ENCODE measurements at regions not wholly inside any gene's neighbourhood (a gene's known extent, or its start where the extent isn't known, plus 50 kb on each side); places are given as distances from the start of the nearest gene placed in this dataset.
"Not testable (repeated sequence)": the region's sequence is repeated elsewhere in the genome, so short reads cannot be mapped to it uniquely, and the experiment has no call there.

GRCh38 chr6:131470534-131470933, 102.5 kb upstream of the ARG1 start:
- Histone ChIP-seq H3K9me3 (peaks cover 0 to 7% (median 2%) of the 10 kb centered on the region in 4 donors), H3K4me3 (no peak overlapping the region), H3K27me3 (no peaks in the 10 kb centered on the region), H3K36me3 (no peaks in the 10 kb centered on the region), H3K4me1 (no peaks in the 10 kb centered on the region), H3K27ac (no peak overlapping the region)
- intact Hi-C loops (cut with DNase I): no loop called here
- TF ChIP-seq POLR2A (IDR thresholded peaks at IDR 0.05) (no peak), CTCF (IDR thresholded peaks at IDR 0.05) (no peak), POLR2AphosphoS5 (IDR thresholded peaks at IDR 0.05) (no peak), EP300 (IDR thresholded peaks at IDR 0.05) (no peak)
- DNase-seq: no peak
- WGBS, 2 donors: 89 to 92% methylated on average over 3 of the region's 3 CpGs

GRCh38 chr6:131471331-131471730, 101.7 kb upstream of the ARG1 start:
- H3K4me3 ChIP-seq: no peak overlapping the region
- H3K9me3 ChIP-seq: peaks cover 0 to 7% (median 2%) of the 10 kb centered on the region in 4 donors
- H3K36me3 ChIP-seq: no peaks in the 10 kb centered on the region
- no peaks in the 10 kb centered on the region for H3K27me3 ChIP-seq
- DNase-seq: no peak
- intact Hi-C loops (cut with DNase I): no loop called here
- TF ChIP-seq POLR2A (IDR thresholded peaks at IDR 0.05): no peak
- no peak for TF ChIP-seq CTCF (IDR thresholded peaks at IDR 0.05)
- TF ChIP-seq EP300 (IDR thresholded peaks at IDR 0.05): no peak
- no peak for TF ChIP-seq POLR2AphosphoS5 (IDR thresholded peaks at IDR 0.05)
- H3K27ac ChIP-seq: no peak overlapping the region
- 91 to 93% methylated on average over 3 of the region's 3 CpGs for WGBS, 2 donors
- no peaks in the 10 kb centered on the region for H3K4me1 ChIP-seq

GRCh38 chr6:131473303-131473702, 99.7 kb upstream of the ARG1 start:
- H3K9me3 ChIP-seq; intact Hi-C loops (cut with DNase I); H3K4me1 ChIP-seq; DNase-seq; H3K4me3 ChIP-seq; H3K27ac ChIP-seq; H3K36me3 ChIP-seq; H3K27me3 ChIP-seq: not testable (repeated sequence)

GRCh38 chr6:131476362-131476761, 96.7 kb upstream of the ARG1 start:
- Histone ChIP-seq H3K4me1 (no peaks in the 10 kb centered on the region), H3K9me3 (peaks cover 0 to 7% (median 2%) of the 10 kb centered on the region in 4 donors), H3K27ac (no peak overlapping the region), H3K4me3 (no peak overlapping the region), H3K36me3 (no peaks in the 10 kb centered on the region), H3K27me3 (no peaks in the 10 kb centered on the region)
- TF ChIP-seq POLR2AphosphoS5 (IDR thresholded peaks at IDR 0.05): no peak
- no peak for TF ChIP-seq CTCF (IDR thresholded peaks at IDR 0.05)
- TF ChIP-seq POLR2A (IDR thresholded peaks at IDR 0.05): no peak
- TF ChIP-seq EP300 (IDR thresholded peaks at IDR 0.05): no peak
- intact Hi-C loops (cut with DNase I): no loop called here
- no peak for DNase-seq
- 80 to 89% methylated on average over 2 of the region's 2 CpGs for WGBS, 2 donors

- DNase-seq; H3K9me3 ChIP-seq; H3K27ac ChIP-seq; H3K36me3 ChIP-seq; intact Hi-C loops (cut with DNase I); H3K4me1 ChIP-seq; H3K4me3 ChIP-seq; H3K27me3 ChIP-seq: not testable (repeated sequence)
- 14 to 54% methylated on average over 6 of the region's 6 CpGs for WGBS, 2 donors
Observed at GRCh38 chr6:131478740-131479211, 94.2 kb upstream of the ARG1 start.

GRCh38 chr6:131486608-131487007, 86.4 kb upstream of the ARG1 start:
- Histone ChIP-seq H3K4me3 (no peak overlapping the region), H3K9me3 (no peaks in the 10 kb centered on the region), H3K4me1 (no peaks in the 10 kb centered on the region), H3K36me3 (no peaks in the 10 kb centered on the region), H3K27me3 (no peaks in the 10 kb centered on the region), H3K27ac (no peak overlapping the region)
- intact Hi-C loops (cut with DNase I): no loop called here
- DNase-seq: no peak
- no peak for TF ChIP-seq EP300 (IDR thresholded peaks at IDR 0.05)
- TF ChIP-seq CTCF (IDR thresholded peaks at IDR 0.05): no peak
- no peak for TF ChIP-seq POLR2A (IDR thresholded peaks at IDR 0.05)
- TF ChIP-seq POLR2AphosphoS5 (IDR thresholded peaks at IDR 0.05): no peak
- WGBS, 2 donors: 88 to 90% methylated on average over 2 of the region's 2 CpGs

All from sigmoid colon (tissue), 6 donors.